ENCODE measurements at regions not wholly inside any gene's neighbourhood (a gene's known extent, or its start where the extent isn't known, plus 50 kb on each side); places are given as distances from the start of the nearest gene placed in this dataset.

DNA sequence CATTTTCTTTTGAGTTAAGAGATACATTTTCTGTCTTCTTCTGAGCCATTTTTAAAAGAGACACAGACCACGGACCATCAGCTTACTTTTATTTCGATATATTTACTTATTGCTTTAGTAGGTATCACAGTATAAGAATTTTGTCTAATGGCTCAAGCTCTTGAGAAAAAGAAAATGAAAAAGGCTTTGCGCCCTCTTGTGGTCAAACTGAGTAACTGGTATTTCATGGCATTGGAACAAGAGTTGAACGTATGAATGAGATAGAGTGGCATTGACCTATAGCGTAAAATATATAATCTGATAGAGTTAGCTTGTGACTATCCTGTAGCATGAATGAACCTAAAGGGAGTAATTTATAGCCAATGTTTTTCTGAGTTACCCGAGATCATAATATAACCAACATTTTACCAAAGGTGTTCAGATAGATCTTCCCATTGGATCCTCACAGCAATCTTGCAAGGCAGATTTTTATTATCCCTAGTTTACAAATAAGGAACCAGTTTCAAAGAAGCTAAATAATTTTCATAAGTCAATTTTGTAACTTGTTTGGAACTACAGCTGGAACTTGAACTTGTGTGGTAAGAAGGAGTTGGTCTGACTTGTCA lies 154.6 kb downstream of the POLR2M start:
- Histone ChIP-seq H2BK120ac (replicated peaks; ENCODE audit: low read depth, low read length) (no peak overlapping the region), H3K4me1 (replicated peaks in 1 of 4; ENCODE audit: control insufficient read depth in 3 of 4, insufficient read depth in 4 of 4, low read length in 3 of 4) (no peaks in the 10 kb centered on the region), H3K18ac (ENCODE audit: extremely low read depth, low read length) (no peak overlapping the region), H2AFZ (ENCODE audit: low read length) (no peak overlapping the region), H2AK5ac (ENCODE audit: low read depth, low read length) (no peak overlapping the region), H4K8ac (ENCODE audit: extremely low read depth, insufficient read depth, low read length) (no peak overlapping the region), H3K4me2 (ENCODE audit: insufficient read depth in 1 of 2, low read depth in 2 of 2, low read length in 2 of 2) (no peak overlapping the region), H2BK12ac (ENCODE audit: low read depth, low read length) (no peak overlapping the region), H3K27ac (ENCODE audit: low read depth, low read length) (no peak overlapping the region), H2BK15ac (ENCODE audit: low read length) (no peak overlapping the region), H3K9me3 (ENCODE audit: insufficient read depth in 2 of 2, low read depth in 1 of 2, low read length in 1 of 2) (no peaks in the 10 kb centered on the region), H3K23ac (ENCODE audit: insufficient read length) (no peak overlapping the region), H4K91ac (replicated peaks; ENCODE audit: insufficient read length, low read length) (no peak overlapping the region), H4K5ac (ENCODE audit: insufficient read length, low read depth, low read length) (no peak overlapping the region), H3K4ac (replicated peaks; ENCODE audit: insufficient read length, low read depth, low read length) (no peak overlapping the region), H3K79me2 (ENCODE audit: control insufficient read depth in 1 of 2, insufficient read depth in 2 of 2, low read length in 2 of 2) (no peaks in the 10 kb centered on the region), H3K14ac (ENCODE audit: insufficient read length) (no peak overlapping the region), H4K20me1 (replicated peaks in 1 of 2; ENCODE audit: control insufficient read depth in 1 of 2, insufficient read depth in 2 of 2, low read length in 2 of 2) (peaks cover 0 to 2% of the 10 kb centered on the region in 2 experiments), H2BK20ac (ENCODE audit: low read length) (no peak overlapping the region), H3K79me1 (ENCODE audit: low read depth, low read length) (no peaks in the 10 kb centered on the region), H3K27me3 (replicated peaks in 1 of 4; ENCODE audit: control insufficient read depth in 3 of 4, extremely low read depth in 1 of 4, insufficient read depth in 3 of 4, low read length in 3 of 4) (no peaks in the 10 kb centered on the region), H3K23me2 (ENCODE audit: low read depth, low read length) (no peaks in the 10 kb centered on the region), H3K56ac (replicated peaks; ENCODE audit: insufficient read length, low read depth, low read length) (no peak overlapping the region), H3K9ac (replicated peaks in 1 of 4; ENCODE audit: extremely low read depth in 1 of 4, low read depth in 3 of 4, low read length in 3 of 4) (no peak overlapping the region), H2BK5ac (ENCODE audit: low read depth, low read length) (no peak overlapping the region), H3K36me3 (ENCODE audit: control insufficient read depth in 2 of 4, insufficient read depth in 4 of 4, low read length in 3 of 4) (no peaks in the 10 kb centered on the region), H3K4me3 (ENCODE audit: extremely low read depth in 1 of 4, insufficient read depth in 2 of 4, low read depth in 3 of 4, low read length in 4 of 4) (no peak overlapping the region)
- TF ChIP-seq SIRT6 (IDR thresholded peaks at IDR 0.05; ENCODE audit: low read length) (no peak), POLR2A (IDR thresholded peaks at IDR 0.05; ENCODE audit: control extremely low read depth in 1 of 2, low read depth in 2 of 2, low read length in 2 of 2) (no peak), CHD2 (IDR thresholded peaks at IDR 0.05; ENCODE audit: low read length) (no peak), RAD21 (IDR thresholded peaks at IDR 0.05 in 1 of 2, conservative IDR thresholded peaks at IDR 0.05 in 1 of 2; ENCODE audit: low read depth in 2 of 2, low read length in 2 of 2) (peak; percentile 65 to 72), GABPA (IDR thresholded peaks at IDR 0.05; ENCODE audit: borderline replicate concordance, insufficient read depth, low read length) (no peak), CTBP2 (IDR thresholded peaks at IDR 0.05; ENCODE audit: borderline replicate concordance, insufficient read depth, insufficient read length, low read length) (no peak)
- TF ChIP-seq, protein P1, sequence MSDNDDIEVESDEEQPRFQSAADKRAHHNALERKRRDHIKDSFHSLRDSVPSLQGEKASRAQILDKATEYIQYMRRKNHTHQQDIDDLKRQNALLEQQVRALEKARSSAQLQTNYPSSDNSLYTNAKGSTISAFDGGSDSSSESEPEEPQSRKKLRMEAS (IDR thresholded peaks at IDR 0.05), result no peak
- TF ChIP-seq, protein P2, sequence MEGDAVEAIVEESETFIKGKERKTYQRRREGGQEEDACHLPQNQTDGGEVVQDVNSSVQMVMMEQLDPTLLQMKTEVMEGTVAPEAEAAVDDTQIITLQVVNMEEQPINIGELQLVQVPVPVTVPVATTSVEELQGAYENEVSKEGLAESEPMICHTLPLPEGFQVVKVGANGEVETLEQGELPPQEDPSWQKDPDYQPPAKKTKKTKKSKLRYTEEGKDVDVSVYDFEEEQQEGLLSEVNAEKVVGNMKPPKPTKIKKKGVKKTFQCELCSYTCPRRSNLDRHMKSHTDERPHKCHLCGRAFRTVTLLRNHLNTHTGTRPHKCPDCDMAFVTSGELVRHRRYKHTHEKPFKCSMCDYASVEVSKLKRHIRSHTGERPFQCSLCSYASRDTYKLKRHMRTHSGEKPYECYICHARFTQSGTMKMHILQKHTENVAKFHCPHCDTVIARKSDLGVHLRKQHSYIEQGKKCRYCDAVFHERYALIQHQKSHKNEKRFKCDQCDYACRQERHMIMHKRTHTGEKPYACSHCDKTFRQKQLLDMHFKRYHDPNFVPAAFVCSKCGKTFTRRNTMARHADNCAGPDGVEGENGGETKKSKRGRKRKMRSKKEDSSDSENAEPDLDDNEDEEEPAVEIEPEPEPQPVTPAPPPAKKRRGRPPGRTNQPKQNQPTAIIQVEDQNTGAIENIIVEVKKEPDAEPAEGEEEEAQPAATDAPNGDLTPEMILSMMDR (IDR thresholded peaks at IDR 0.05; ENCODE audit: control extremely low read depth in 1 of 3, insufficient read depth in 1 of 3, low read depth in 1 of 3, low read length in 3 of 3), result peak in 2 of 3 experiments; percentile 64 to 66; a peak in 3 of 4 replicates
- WGBS, 2 experiments (ENCODE audit: extremely low coverage in 1 of 2, insufficient coverage in 1 of 2, insufficient read length in 1 of 2, insufficient replicate concordance in 2 of 2, low coverage in 1 of 2, low lambda C conversion rate in 2 of 2, missing lambda C conversion rate in 1 of 2), result 33% methylated on average over 6 of the region's 6 CpGs; no CpG with 5 or more reads in 1 of the 2 experiments
- ChIA-PET POLR2A (ENCODE audit: partially characterized antibody) (no interaction called here), CTCF (ENCODE audit: partially characterized antibody) (interaction anchor here (0.6 to 19.0 kb wide), 47 partner anchors 9 to 1668 kb away, joined by 3 to 530 read pairs (median 4); partner anchors contain the start of gene ALDH1A2)
- FAIRE-seq (peak; percentile 50), DNase-seq (ENCODE audit: low read depth in 1 of 2, low spot score in 2 of 2) (no peak)

Data from H1 (cell line).